GM18861 (cell line): ENCODE measurements at regions not wholly inside any gene's neighbourhood (a gene's known extent, or its start where the extent isn't known, plus 50 kb on each side); places are given as distances from the start of the nearest gene placed in this dataset.

Experiments
- ATAC-seq: cut with Tn5 transposase; IDR thresholded peaks from one replicate; pipeline ENCODE4 v1.9.1; 2021; ENCODE audit not compliant: unreplicated experiment

- ATAC-seq, result no peak
These were observed 53.5 kb upstream of the ARL8B start for GRCh38 chr3:5068531-5069050.

- ATAC-seq, result no peak
These were observed 52.5 kb upstream of the ARL8B start for GRCh38 chr3:5069627-5070026.

- ATAC-seq, result no peak
These were observed 51.0 kb upstream of the ARL8B start for GRCh38 chr3:5071061-5071460.

- ATAC-seq, result no peak
These were observed 49.8 kb upstream of the ARL8B start for GRCh38 chr3:5072100-5072816.
